Fibroblast of pulmonary artery (primary cell): ENCODE measurements at regions not wholly inside any gene's neighbourhood (a gene's known extent, or its start where the extent isn't known, plus 50 kb on each side); places are given as distances from the start of the nearest gene placed in this dataset.

Experiments
- DNase-seq: peaks from one replicate; pipeline ENCODE4 v3.0.0-alpha.2; 2010; ENCODE audit warnings: low read depth
- H3K4me3 ChIP-seq: replicated peaks from 2 replicates; pipeline ENCODE4 v1.5.1; 2011; ENCODE audit warnings: low read depth, mild to moderate bottlenecking, control low read depth, low read length, moderate library complexity
- CTCF ChIP-seq: IDR thresholded peaks from 2 replicates; pipeline ENCODE4 v1.5.1; 2011; ENCODE audit warnings: mild to moderate bottlenecking, control low read depth, low read length, inconsistent platforms; ENCODE audit errors: missing control alignments

GRCh38 chr5:112472614-112473013 is 53.5 kb upstream of the EPB41L4A start:
- DNase-seq, result no peak
- no peak overlapping the region for H3K4me3 ChIP-seq
- TF ChIP-seq CTCF, result no peak

GRCh38 chr5:112473989-112474388 is 54.9 kb upstream of the EPB41L4A start:
- TF ChIP-seq CTCF, result no peak
- no peak for DNase-seq
- no peak overlapping the region for H3K4me3 ChIP-seq

GRCh38 chr5:112475747-112476365 is 56.8 kb upstream of the EPB41L4A start:
- H3K4me3 ChIP-seq, result no peak overlapping the region
- no peak for TF ChIP-seq CTCF

GRCh38 chr5:112479418-112479817 is 60.3 kb upstream of the EPB41L4A start:
- no peak for TF ChIP-seq CTCF
- H3K4me3 ChIP-seq, result no peak overlapping the region
- peak; percentile 46 for DNase-seq

More at GRCh38 chr5:112475747-112476365, 56.8 kb upstream of the EPB41L4A start:
- peak; percentile 16 for DNase-seq

GRCh38 chr5:112480501-112480900 is 61.4 kb upstream of the EPB41L4A start:
- TF ChIP-seq CTCF, result no peak
- no peak overlapping the region for H3K4me3 ChIP-seq

GRCh38 chr5:112483704-112484103 is 64.6 kb upstream of the EPB41L4A start:
- H3K4me3 ChIP-seq, result no peak overlapping the region
- DNase-seq, result no peak
- TF ChIP-seq CTCF, result no peak

More at GRCh38 chr5:112480501-112480900, 61.4 kb upstream of the EPB41L4A start:
- no peak for DNase-seq

GRCh38 chr5:112485934-112486355 is 66.9 kb upstream of the EPB41L4A start:
- peak; percentile 26 for DNase-seq
- no peak overlapping the region for H3K4me3 ChIP-seq
- no peak for TF ChIP-seq CTCF
